COR-L47 (cell line): ENCODE measurements at regions not wholly inside any gene's neighbourhood (a gene's known extent, or its start where the extent isn't known, plus 50 kb on each side); places are given as distances from the start of the nearest gene placed in this dataset.

Source experiments
- DNase-seq: peaks from one replicate; lab custom pipeline; 2025; lab: John Stamatoyannopoulos, UW

- no peak for DNase-seq
These were observed 420.6 kb downstream of the IRS1 start for GRCh38 chr2:226378753-226379705.

GRCh38 chr2:226376516-226377180 is 423.0 kb downstream of the IRS1 start:
- DNase-seq, result no peak

DNA sequence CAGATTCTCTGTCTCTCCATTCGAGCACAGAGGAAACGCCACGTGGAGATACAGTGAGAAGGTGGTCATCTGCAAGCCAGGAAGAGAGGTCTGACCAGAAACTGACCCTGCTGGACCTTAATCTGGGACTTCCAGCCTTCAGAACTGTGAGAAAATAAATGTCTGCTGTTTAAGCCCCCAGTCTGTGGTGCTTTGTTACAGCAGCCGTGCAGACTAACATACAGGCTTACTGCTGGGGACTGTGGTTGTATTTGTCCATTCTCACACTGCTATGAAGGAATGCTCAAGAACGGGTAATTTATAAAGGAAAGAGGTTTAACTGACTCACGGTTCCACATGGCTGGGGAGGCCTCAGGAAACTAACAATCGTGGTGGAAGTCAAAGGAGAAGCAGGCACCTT is 432.7 kb downstream of the IRS1 start:
- no peak for DNase-seq

GRCh38 chr2:226364217-226364616 is 435.4 kb downstream of the IRS1 start:
- DNase-seq, result no peak

- no peak for DNase-seq
These were observed 436.6 kb downstream of the IRS1 start for GRCh38 chr2:226362980-226363379.

GRCh38 chr2:226360658-226361057 is 439.0 kb downstream of the IRS1 start:
- DNase-seq, result no peak

DNA sequence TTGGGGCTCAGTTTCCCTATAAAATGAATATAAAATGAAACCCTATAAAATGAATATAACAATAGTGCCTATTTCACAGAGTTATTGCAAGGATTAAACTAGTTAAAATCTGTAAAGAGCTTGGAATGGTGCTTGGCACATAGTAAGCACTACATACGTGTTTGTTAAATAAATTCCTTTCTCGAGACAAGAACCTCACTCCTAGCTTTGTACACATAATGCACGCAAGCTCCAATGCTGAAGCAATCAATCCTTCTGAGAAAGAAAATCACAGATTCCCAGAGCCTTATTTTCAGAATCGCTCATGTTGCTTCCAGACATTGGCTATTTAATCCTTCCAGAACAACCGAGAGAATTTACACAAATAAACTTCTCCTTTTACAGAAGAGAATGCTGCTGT is 440.9 kb downstream of the IRS1 start:
- no peak for DNase-seq

DNA sequence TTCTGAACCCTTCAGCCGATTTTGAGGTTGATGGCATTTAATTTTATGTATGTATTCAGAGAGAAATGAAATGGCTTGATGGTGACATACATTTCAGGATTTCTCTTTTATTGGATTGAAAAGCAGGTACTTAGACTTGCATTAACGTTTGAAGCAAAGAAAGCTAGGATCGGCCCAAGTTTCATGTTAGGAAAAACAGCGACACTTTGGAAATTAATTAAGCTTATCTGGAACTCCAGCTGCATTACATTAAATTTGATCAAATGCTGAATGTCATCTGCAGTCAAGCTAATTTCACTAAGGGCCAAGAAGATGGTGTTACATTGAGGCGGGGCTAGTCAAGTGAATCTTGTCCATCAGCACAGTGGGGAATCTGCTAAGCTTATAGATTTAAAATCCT is 441.8 kb downstream of the IRS1 start:
- DNase-seq, result no peak

- no peak for DNase-seq
These were observed 444.0 kb downstream of the IRS1 start for GRCh38 chr2:226355600-226355999.

DNA sequence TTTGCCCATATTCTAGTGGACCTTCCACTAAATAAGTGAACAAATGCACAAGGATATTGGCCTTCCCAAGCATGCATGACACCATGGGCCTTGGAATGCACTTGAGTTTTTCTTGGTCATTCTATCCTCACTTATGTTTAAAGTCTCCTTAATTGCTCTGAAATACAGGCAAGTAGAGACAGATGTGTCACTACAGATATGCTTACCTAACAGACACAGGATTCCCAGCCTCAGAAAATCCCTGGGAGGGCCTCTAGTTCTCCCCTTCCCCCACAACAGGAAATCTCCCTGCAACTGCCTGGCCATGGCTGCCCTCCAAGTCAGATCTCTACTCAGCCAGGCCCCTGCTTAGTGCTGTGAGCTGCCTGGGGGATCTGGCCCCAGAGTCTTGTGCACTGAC is 445.2 kb downstream of the IRS1 start:
- DNase-seq, result no peak

- peak; percentile 71 for DNase-seq
These were observed 446.6 kb downstream of the IRS1 start for GRCh38 chr2:226352941-226353560.

DNA sequence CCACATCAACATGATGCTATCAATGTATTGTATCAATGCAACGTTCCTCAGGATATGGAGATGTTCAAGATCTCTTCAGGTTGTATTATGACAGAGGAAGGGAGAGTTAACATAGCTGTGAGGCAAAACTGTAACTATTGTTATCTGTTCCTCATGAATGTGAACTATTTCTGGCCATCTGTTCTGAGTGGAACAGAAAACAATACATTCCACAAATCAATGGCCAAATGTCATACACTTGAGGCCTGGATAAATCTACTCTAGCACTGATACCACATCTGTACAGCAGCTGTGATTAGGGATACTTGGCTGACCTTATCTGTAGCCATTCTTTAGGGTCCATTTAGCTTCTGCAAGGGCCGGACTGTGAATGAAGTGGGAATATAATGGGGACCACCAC is 447.9 kb downstream of the IRS1 start:
- DNase-seq, result no peak

GRCh38 chr2:226339616-226340015 is 460.0 kb downstream of the IRS1 start:
- DNase-seq, result no peak

- no peak for DNase-seq
These were observed 460.8 kb downstream of the IRS1 start for GRCh38 chr2:226338825-226339224.

DNA sequence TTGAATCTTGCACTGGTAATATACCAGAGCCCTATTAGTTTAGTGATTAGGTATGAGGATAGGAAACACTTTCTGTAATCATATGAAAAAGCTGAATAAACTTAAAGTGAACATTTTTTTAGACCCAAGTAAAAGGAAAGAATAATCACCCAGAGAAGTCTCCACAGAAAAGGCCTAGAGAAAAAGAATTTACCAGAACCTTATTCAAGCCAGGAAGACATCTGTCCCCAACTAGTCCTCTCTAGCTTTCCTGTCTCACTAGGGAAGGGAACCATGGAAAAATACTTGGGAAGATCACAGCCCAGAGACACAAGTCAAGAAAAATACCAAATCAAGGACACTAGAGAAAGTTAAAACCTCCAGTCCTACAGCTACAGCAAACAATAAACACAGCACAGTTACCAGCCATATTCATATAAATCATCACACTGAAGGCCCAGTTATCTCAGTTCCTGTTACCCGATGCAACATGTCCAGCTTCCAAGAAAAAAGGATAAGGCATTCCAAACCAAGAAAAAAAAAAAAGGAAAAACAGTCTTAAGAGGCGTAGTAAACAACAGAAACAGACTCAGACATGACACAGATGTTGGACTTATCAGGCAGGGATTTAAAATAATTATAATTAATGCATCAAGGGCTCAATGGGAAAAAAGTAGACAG is 461.5 kb downstream of the IRS1 start:
- no peak for DNase-seq

GRCh38 chr2:226336283-226336682 is 463.3 kb downstream of the IRS1 start:
- no peak for DNase-seq

DNA sequence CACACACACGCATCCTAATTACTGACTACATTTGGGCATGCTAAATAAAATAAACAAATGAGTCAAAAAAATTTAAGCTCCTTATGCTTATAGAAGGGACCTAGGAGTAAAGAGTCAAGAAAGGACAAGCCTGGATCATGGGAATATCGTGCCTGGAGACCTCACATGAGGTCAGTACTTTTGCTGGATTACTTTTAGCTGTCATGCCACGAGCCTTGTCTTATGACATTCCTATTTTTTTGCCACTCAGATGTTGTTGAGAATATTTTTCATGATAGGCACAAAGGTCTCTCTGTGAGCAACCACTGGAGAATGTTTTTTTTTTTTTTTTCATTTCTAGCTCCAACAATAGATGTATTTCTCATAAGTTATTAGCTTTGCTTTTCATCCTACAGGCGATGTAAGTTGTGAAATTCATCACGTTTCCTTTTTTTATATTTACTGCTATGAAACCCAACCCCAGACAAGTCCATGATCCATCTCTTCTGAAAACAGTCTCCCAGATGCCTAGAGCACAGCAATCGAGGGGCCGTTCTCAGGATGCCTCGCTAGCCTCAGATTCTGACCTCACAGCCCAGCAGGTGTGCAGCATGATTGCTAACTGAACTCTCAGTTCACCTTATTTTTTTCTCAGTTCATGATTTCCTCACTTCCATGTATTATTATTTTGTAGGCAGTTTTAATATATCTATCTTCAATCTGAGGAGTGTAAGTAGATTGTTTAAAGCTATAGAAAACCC is 464.5 kb downstream of the IRS1 start:
- no peak for DNase-seq

DNA sequence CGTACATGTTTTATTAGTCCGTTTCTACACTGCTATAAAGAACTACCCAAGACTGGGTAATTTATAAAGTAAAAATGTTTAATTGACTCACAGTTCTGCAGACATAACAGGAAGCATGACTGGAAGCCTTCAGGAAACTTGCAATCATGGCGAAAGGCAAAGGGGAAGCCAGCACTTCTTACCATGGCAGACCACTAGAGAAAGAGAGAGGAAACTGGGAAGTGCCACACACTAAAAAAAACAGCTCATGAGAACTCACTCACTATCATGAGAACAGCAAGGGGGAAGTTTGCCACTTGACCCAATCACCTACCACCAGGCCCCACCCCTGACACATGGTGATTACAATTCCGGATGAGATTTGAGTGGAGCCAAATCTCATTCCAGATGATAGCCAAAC is 466.2 kb downstream of the IRS1 start:
- no peak for DNase-seq

GRCh38 chr2:226330206-226330605 is 469.4 kb downstream of the IRS1 start:
- DNase-seq, result no peak

GRCh38 chr2:226329180-226329579 is 470.4 kb downstream of the IRS1 start:
- no peak for DNase-seq

DNA sequence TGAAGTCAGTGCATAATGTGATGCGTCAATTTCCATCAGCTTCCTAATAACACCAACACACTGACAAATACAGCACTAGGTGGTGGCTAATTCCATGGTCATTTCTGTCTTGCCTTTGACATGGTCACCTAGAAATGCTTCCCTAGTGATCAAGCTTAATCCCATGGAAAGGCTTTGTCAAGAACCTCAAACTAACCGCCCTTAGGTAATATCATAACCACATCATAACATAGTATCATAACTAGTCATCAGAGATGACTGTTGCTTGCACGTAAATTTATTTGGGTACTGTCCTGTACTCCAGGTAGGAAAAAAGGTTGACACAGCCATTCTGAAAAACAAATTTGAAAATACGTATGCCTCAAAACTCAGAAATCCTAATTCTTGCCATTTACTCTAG is 471.8 kb downstream of the IRS1 start:
- DNase-seq, result no peak

DNA sequence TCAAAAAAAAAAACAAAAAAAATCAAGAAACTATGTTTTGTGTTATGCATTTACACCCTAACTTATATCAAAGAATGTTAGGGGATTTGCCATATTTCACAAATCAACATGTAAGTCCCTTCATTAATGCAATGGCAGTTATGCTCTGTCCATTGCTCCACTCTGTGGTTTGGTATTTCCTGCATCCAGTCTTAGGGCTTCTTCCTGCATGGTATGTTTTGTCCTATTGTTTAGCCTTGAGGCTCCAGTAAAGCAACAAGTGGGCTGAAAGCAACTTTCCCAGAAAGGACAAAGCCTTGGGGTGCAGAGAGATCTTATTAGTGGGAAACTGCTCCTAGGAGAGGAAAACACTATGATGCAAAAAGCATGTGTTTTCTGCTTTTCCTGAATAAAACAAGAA is 474.1 kb downstream of the IRS1 start:
- DNase-seq, result no peak
